NCI-H1436 treated with DMSO at 0.1 percent for 48 hours (cell line): ENCODE measurements at regions not wholly inside any gene's neighbourhood (a gene's known extent, or its start where the extent isn't known, plus 50 kb on each side); places are given as distances from the start of the nearest gene placed in this dataset.
"Not testable (repeated sequence)": the region's sequence is repeated elsewhere in the genome, so short reads cannot be mapped to it uniquely, and the experiment has no call there.

Experiments used
- DNase-seq: peaks from one replicate; lab custom pipeline; 2025; lab: John Stamatoyannopoulos, UW

- DNase-seq = no peak
Observed at GRCh38 chr18:997499-997898, 92.8 kb downstream of the ADCYAP1 start.

GRCh38 chr18:998936-999335, 94.3 kb downstream of the ADCYAP1 start:
- DNase-seq = no peak

- no peak for DNase-seq
Observed at GRCh38 chr18:1002653-1003178, 98.0 kb downstream of the ADCYAP1 start.

GRCh38 chr18:1003499-1003898, 98.8 kb downstream of the ADCYAP1 start:
- DNase-seq = no peak

- DNase-seq = no peak
Observed at GRCh38 chr18:1006304-1006703, 101.6 kb downstream of the ADCYAP1 start.

GRCh38 chr18:1006965-1007364, 102.3 kb downstream of the ADCYAP1 start:
- no peak for DNase-seq

GRCh38 chr18:1011349-1011748, 106.7 kb downstream of the ADCYAP1 start:
- DNase-seq = no peak

- DNase-seq = no peak
Observed at GRCh38 chr18:1012775-1013174, 108.1 kb downstream of the ADCYAP1 start.

GRCh38 chr18:1013951-1014350, 109.3 kb downstream of the ADCYAP1 start:
- DNase-seq = no peak

- DNase-seq = peak; percentile 57
Observed at GRCh38 chr18:1014509-1014908, 109.8 kb downstream of the ADCYAP1 start.

- DNase-seq = no peak
Observed at GRCh38 chr18:1014951-1015624, 110.4 kb downstream of the ADCYAP1 start.

GRCh38 chr18:1015777-1016176, 111.1 kb downstream of the ADCYAP1 start:
- no peak for DNase-seq

- DNase-seq = no peak
Observed at GRCh38 chr18:1017227-1018058, 112.8 kb downstream of the ADCYAP1 start.

- peak; percentile 2 for DNase-seq
Observed at GRCh38 chr18:1018181-1018681, 113.6 kb downstream of the ADCYAP1 start.

GRCh38 chr18:1019191-1019590, 114.5 kb downstream of the ADCYAP1 start:
- DNase-seq = no peak

GRCh38 chr18:1020731-1021344, 116.2 kb downstream of the ADCYAP1 start:
- no peak for DNase-seq

- no peak for DNase-seq
Observed at GRCh38 chr18:1026930-1027329, 122.3 kb downstream of the ADCYAP1 start.

GRCh38 chr18:1033092-1033491, 128.4 kb downstream of the ADCYAP1 start:
- DNase-seq = not testable (repeated sequence)

- no peak for DNase-seq
Observed at GRCh38 chr18:1034971-1035370, 130.3 kb downstream of the ADCYAP1 start.

- no peak for DNase-seq
Observed at GRCh38 chr18:1036926-1037325, 132.3 kb downstream of the ADCYAP1 start.

GRCh38 chr18:1037776-1038175, 133.1 kb downstream of the ADCYAP1 start:
- no peak for DNase-seq

- DNase-seq = no peak
Observed at GRCh38 chr18:1039421-1039820, 134.8 kb downstream of the ADCYAP1 start.

- DNase-seq = not testable (repeated sequence)
Observed at GRCh38 chr18:1043039-1043438, 138.4 kb downstream of the ADCYAP1 start.
